CD14-positive monocyte (primary cell): ENCODE measurements at regions not wholly inside any gene's neighbourhood (a gene's known extent, or its start where the extent isn't known, plus 50 kb on each side); places are given as distances from the start of the nearest gene placed in this dataset.

ENCODE experiments used
- DNase-seq, 3 donors: peaks; one replicate each; pipeline ENCODE4 v3.0.0-alpha.2; 2011 to 2022
- H2AFZ ChIP-seq: 2 replicates; pipeline ENCODE4 v1.6.0; 2012; ENCODE audit warnings: mild to moderate bottlenecking, low read depth, low read length, inconsistent platforms; ENCODE audit not compliant: insufficient read depth, poor library complexity, severe bottlenecking
- H3K27ac ChIP-seq, 2 donors: 1 replicate in 1 of 2; 2 replicates in 1 of 2; pipeline ENCODE4 v1.5.1; 2012 to 2013; ENCODE audit warnings: low read length in 2 of 2, control low read depth in 1 of 2, inconsistent platforms in 1 of 2, low read depth in 1 of 2, mild to moderate bottlenecking in 1 of 2
- H3K27me3 ChIP-seq, 2 donors: one replicate each; pipeline versions ENCODE4 v1.6.0 to v1.6.1; 2011 to 2013; ENCODE audit warnings: low read length in 2 of 2; ENCODE audit not compliant: control insufficient read depth in 2 of 2, insufficient read depth in 2 of 2
- H3K36me3 ChIP-seq, 2 donors: replicated peaks in 1 of 2; 1 replicate in 1 of 2; 2 replicates in 1 of 2; pipeline versions ENCODE4 v1.5.1 to v1.6.1; 2012 to 2013; ENCODE audit warnings: low read length in 2 of 2, control low read depth in 1 of 2, inconsistent platforms in 1 of 2, mild to moderate bottlenecking in 1 of 2; ENCODE audit not compliant: insufficient read depth in 2 of 2, control insufficient read depth in 1 of 2
- H3K4me1 ChIP-seq, 2 donors: 1 replicate in 1 of 2; 2 replicates in 1 of 2; pipeline versions ENCODE4 v1.5.1 to v1.6.1; 2012 to 2013; ENCODE audit warnings: low read length in 2 of 2, control low read depth in 1 of 2, inconsistent platforms in 1 of 2, mild to moderate bottlenecking in 1 of 2, moderate library complexity in 1 of 2; ENCODE audit not compliant: insufficient read depth in 2 of 2, control insufficient read depth in 1 of 2
- H3K4me2 ChIP-seq: replicated peaks from 2 replicates; pipeline ENCODE3; 2012; ENCODE audit warnings: low read length, moderate library complexity, mild to moderate bottlenecking; ENCODE audit not compliant: poor library complexity, severe bottlenecking; ENCODE audit errors: extremely low read depth
- H3K4me3 ChIP-seq, 3 experiments: fragments of 200-600 bp in 1 of 3; sonication (generic) in 1 of 3; replicated peaks in 1 of 3; 1 replicate in 2 of 3; 2 replicates in 1 of 3; pipeline ENCODE4 v1.5.1; 2011 to 2013; ENCODE audit warnings: low read length in 3 of 3, mild to moderate bottlenecking in 3 of 3, control low read depth in 2 of 3, low read depth in 2 of 3, inconsistent platforms in 1 of 3, moderate library complexity in 1 of 3
- H3K79me2 ChIP-seq: 2 replicates; pipeline ENCODE4 v1.6.0; 2012; ENCODE audit warnings: mild to moderate bottlenecking, control low read depth, inconsistent platforms, low read length, moderate library complexity; ENCODE audit not compliant: insufficient read depth
- H3K9ac ChIP-seq: 2 replicates; pipeline ENCODE4 v1.6.0; 2017; ENCODE audit warnings: low read length, mild to moderate bottlenecking; ENCODE audit not compliant: insufficient read depth, poor library complexity, severe bottlenecking
- H3K9me3 ChIP-seq, 2 donors: replicated peaks in 1 of 2; 1 replicate in 1 of 2; 2 replicates in 1 of 2; pipeline versions ENCODE4 v1.5.1 to v1.6.1; 2012 to 2013; ENCODE audit warnings: low read length in 2 of 2, control low read depth in 1 of 2; ENCODE audit not compliant: control insufficient read depth in 1 of 2, insufficient read depth in 1 of 2
- H4K20me1 ChIP-seq: 2 replicates; pipeline ENCODE4 v1.6.0; 2012; ENCODE audit warnings: mild to moderate bottlenecking, low read length, control low read depth, moderate library complexity; ENCODE audit not compliant: insufficient read depth
- H3K27ac Mint-ChIP-seq, 7 donors: one replicate each; pipeline ENCODE4 v1.8.0; 2020; ENCODE audit warnings: mild to moderate bottlenecking in 7 of 7, mixed read lengths in 7 of 7, moderate library complexity in 6 of 7, inconsistent platforms in 2 of 7
- H3K27me3 Mint-ChIP-seq, 3 donors: one replicate each; pipeline ENCODE4 v1.8.0; 2021 to 2022; ENCODE audit warnings: low read depth in 3 of 3, mild to moderate bottlenecking in 3 of 3, mixed read lengths in 3 of 3, moderate library complexity in 3 of 3, inconsistent platforms in 1 of 3
- H3K36me3 Mint-ChIP-seq, 2 donors: one replicate each; pipeline ENCODE4 v1.8.0; 2020; ENCODE audit warnings: mixed read lengths in 2 of 2, inconsistent platforms in 1 of 2, mild to moderate bottlenecking in 1 of 2
- H3K4me1 Mint-ChIP-seq: one replicate; pipeline ENCODE4 v1.8.0; 2020; ENCODE audit warnings: mild to moderate bottlenecking, mixed read lengths
- H3K4me3 Mint-ChIP-seq, 2 donors: one replicate each; pipeline ENCODE4 v1.8.0; 2020; ENCODE audit warnings: mild to moderate bottlenecking in 2 of 2, mixed read lengths in 2 of 2, moderate library complexity in 1 of 2
- H3K9me3 Mint-ChIP-seq, 7 donors: one replicate each; pipeline ENCODE4 v1.8.0; 2020 to 2022; ENCODE audit warnings: mixed read lengths in 7 of 7, mild to moderate bottlenecking in 6 of 7, moderate library complexity in 6 of 7, inconsistent platforms in 2 of 7
- WGBS: methylation state at CpG from one replicate; pipeline ENCODE4 v1.1.5; 2013; ENCODE audit warnings: missing lambda C conversion rate; ENCODE audit not compliant: insufficient coverage; 5-methylcytosine and 5-hydroxymethylcytosine counted together
- intact Hi-C, 2 donors: fragments of 100-400 bp; cut with micrococcal nuclease; formaldehyde crosslinking; loops; one replicate each; pipeline versions ENCODE4 v1.15.0 to v1.15.1; 2023
- TF ChIP-seq, protein P1 (sequence below): fragments of 200-600 bp; IDR thresholded peaks from one replicate; pipeline ENCODE4 v1.8.0; 2022; ENCODE audit warnings: antibody characterized with exemption, mild to moderate bottlenecking

- intact Hi-C loops, result no loop called here
- 100% methylated on average over 1 of the region's 6 CpGs for WGBS
Observed at GRCh38 chr2:225911019-225911418, 511.5 kb downstream of the NYAP2 start.

GRCh38 chr2:225895126-225895525 lies 495.6 kb downstream of the NYAP2 start:
- H3K9me3 Mint-ChIP-seq, result peaks cover 0 to 6% (median 1%) of the 10 kb centered on the region in 7 donors
- H3K9me3 ChIP-seq, result peaks cover 0 to 2% of the 10 kb centered on the region in 2 donors
- H3K36me3 ChIP-seq, result no peaks in the 10 kb centered on the region
- H4K20me1 ChIP-seq, result no peaks in the 10 kb centered on the region
- H3K4me3 Mint-ChIP-seq, result no peak overlapping the region
- H3K4me1 ChIP-seq, result no peaks in the 10 kb centered on the region
- TF ChIP-seq, protein P1, sequence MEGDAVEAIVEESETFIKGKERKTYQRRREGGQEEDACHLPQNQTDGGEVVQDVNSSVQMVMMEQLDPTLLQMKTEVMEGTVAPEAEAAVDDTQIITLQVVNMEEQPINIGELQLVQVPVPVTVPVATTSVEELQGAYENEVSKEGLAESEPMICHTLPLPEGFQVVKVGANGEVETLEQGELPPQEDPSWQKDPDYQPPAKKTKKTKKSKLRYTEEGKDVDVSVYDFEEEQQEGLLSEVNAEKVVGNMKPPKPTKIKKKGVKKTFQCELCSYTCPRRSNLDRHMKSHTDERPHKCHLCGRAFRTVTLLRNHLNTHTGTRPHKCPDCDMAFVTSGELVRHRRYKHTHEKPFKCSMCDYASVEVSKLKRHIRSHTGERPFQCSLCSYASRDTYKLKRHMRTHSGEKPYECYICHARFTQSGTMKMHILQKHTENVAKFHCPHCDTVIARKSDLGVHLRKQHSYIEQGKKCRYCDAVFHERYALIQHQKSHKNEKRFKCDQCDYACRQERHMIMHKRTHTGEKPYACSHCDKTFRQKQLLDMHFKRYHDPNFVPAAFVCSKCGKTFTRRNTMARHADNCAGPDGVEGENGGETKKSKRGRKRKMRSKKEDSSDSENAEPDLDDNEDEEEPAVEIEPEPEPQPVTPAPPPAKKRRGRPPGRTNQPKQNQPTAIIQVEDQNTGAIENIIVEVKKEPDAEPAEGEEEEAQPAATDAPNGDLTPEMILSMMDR, result no peak
- H3K4me1 Mint-ChIP-seq, result no peaks in the 10 kb centered on the region
- H2AFZ ChIP-seq, result peak overlapping the region; percentile 21
- peak overlapping the region in 1 of 7 donors; percentile 3 for H3K27ac Mint-ChIP-seq
- H3K27me3 ChIP-seq, result no peaks in the 10 kb centered on the region
- H3K27ac ChIP-seq, result no peak overlapping the region
- H3K36me3 Mint-ChIP-seq, result no peaks in the 10 kb centered on the region
- WGBS, result no CpG with 5 or more reads among the region's 1 CpG
- no peak overlapping the region for H3K4me3 ChIP-seq
- peaks cover 3 to 9% (median 7%) of the 10 kb centered on the region in 3 donors for H3K27me3 Mint-ChIP-seq
- DNase-seq, result no peak
- no peak overlapping the region for H3K9ac ChIP-seq
- H3K79me2 ChIP-seq, result no peaks in the 10 kb centered on the region
- H3K4me2 ChIP-seq, result no peak overlapping the region
- intact Hi-C loops, result no loop called here

More at GRCh38 chr2:225911019-225911418, 511.5 kb downstream of the NYAP2 start:
- Histone ChIP-seq H3K4me2 (no peak overlapping the region), H3K79me2 (no peaks in the 10 kb centered on the region), H3K4me1 (no peaks in the 10 kb centered on the region), H4K20me1 (no peaks in the 10 kb centered on the region), H3K36me3 (no peaks in the 10 kb centered on the region), H3K27ac (no peak overlapping the region), H3K9ac (no peak overlapping the region), H3K27me3 (peaks cover 2% of the 10 kb centered on the region in 2 donors), H2AFZ (no peak overlapping the region), H3K4me3 (no peak overlapping the region), H3K9me3 (no peaks in the 10 kb centered on the region)
- H3K9me3 Mint-ChIP-seq, result peaks cover 0 to 5% (median 1%) of the 10 kb centered on the region in 7 donors
- H3K4me1 Mint-ChIP-seq, result no peaks in the 10 kb centered on the region
- TF ChIP-seq, protein P1, result no peak
- peaks cover 0 to 3% (median under 1%) of the 10 kb centered on the region in 3 donors for H3K27me3 Mint-ChIP-seq
- H3K4me3 Mint-ChIP-seq, result no peak overlapping the region
- no peak for DNase-seq
- no peaks in the 10 kb centered on the region for H3K36me3 Mint-ChIP-seq
- no peak overlapping the region for H3K27ac Mint-ChIP-seq
